ENCODE measurements at regions not wholly inside any gene's neighbourhood (a gene's known extent, or its start where the extent isn't known, plus 50 kb on each side); places are given as distances from the start of the nearest gene placed in this dataset.

- no peak overlapping the region for H3K4me3 ChIP-seq (ENCODE audit: low read depth, low read length)
- DNase-seq (ENCODE audit: low read depth) = no peak
- no peak for TF ChIP-seq MYC (IDR thresholded peaks at IDR 0.05; ENCODE audit: low read depth, low read length)
- TF ChIP-seq POLR2A (IDR thresholded peaks at IDR 0.05; ENCODE audit: extremely low read depth, insufficient read length) = no peak
- no peak for TF ChIP-seq MAX (IDR thresholded peaks at IDR 0.05; ENCODE audit: low read depth, low read length)
- TF ChIP-seq CTCF (IDR thresholded peaks at IDR 0.05; ENCODE audit: low read depth, low read length) = no peak
Observed at GRCh38 chr4:46520361-46520760, 130.4 kb upstream of the GABRA2 start.

- no peak overlapping the region for H3K4me3 ChIP-seq (ENCODE audit: low read depth, low read length)
- DNase-seq (ENCODE audit: low read depth) = no peak
- no peak for TF ChIP-seq CTCF (IDR thresholded peaks at IDR 0.05; ENCODE audit: low read depth, low read length)
- TF ChIP-seq MYC (IDR thresholded peaks at IDR 0.05; ENCODE audit: low read depth, low read length) = no peak
- TF ChIP-seq POLR2A (IDR thresholded peaks at IDR 0.05; ENCODE audit: extremely low read depth, insufficient read length) = no peak
- no peak for TF ChIP-seq MAX (IDR thresholded peaks at IDR 0.05; ENCODE audit: low read depth, low read length)
Observed at GRCh38 chr4:46515940-46516339, 126.0 kb upstream of the GABRA2 start.

GRCh38 chr4:46508216-46508615 is 118.3 kb upstream of the GABRA2 start:
- no peak overlapping the region for H3K4me3 ChIP-seq (ENCODE audit: low read depth, low read length)
- no peak for DNase-seq (ENCODE audit: low read depth)
- TF ChIP-seq CTCF (IDR thresholded peaks at IDR 0.05; ENCODE audit: low read depth, low read length) (no peak), POLR2A (IDR thresholded peaks at IDR 0.05; ENCODE audit: extremely low read depth, insufficient read length) (no peak), MYC (IDR thresholded peaks at IDR 0.05; ENCODE audit: low read depth, low read length) (no peak), MAX (IDR thresholded peaks at IDR 0.05; ENCODE audit: low read depth, low read length) (no peak)

GRCh38 chr4:46506876-46507275 is 116.9 kb upstream of the GABRA2 start:
- no peak for DNase-seq (ENCODE audit: low read depth)
- no peak for TF ChIP-seq MAX (IDR thresholded peaks at IDR 0.05; ENCODE audit: low read depth, low read length)
- no peak for TF ChIP-seq POLR2A (IDR thresholded peaks at IDR 0.05; ENCODE audit: extremely low read depth, insufficient read length)
- no peak for TF ChIP-seq CTCF (IDR thresholded peaks at IDR 0.05; ENCODE audit: low read depth, low read length)
- TF ChIP-seq MYC (IDR thresholded peaks at IDR 0.05; ENCODE audit: low read depth, low read length) = no peak
- no peak overlapping the region for H3K4me3 ChIP-seq (ENCODE audit: low read depth, low read length)

GRCh38 chr4:46505131-46505530 is 115.2 kb upstream of the GABRA2 start:
- TF ChIP-seq CTCF (IDR thresholded peaks at IDR 0.05; ENCODE audit: low read depth, low read length) (no peak), POLR2A (IDR thresholded peaks at IDR 0.05; ENCODE audit: extremely low read depth, insufficient read length) (no peak), MAX (IDR thresholded peaks at IDR 0.05; ENCODE audit: low read depth, low read length) (no peak), MYC (IDR thresholded peaks at IDR 0.05; ENCODE audit: low read depth, low read length) (no peak)
- H3K4me3 ChIP-seq (ENCODE audit: low read depth, low read length) = no peak overlapping the region
- DNase-seq (ENCODE audit: low read depth) = no peak

- DNase-seq (ENCODE audit: low read depth) = peak; percentile 14
Observed at GRCh38 chr4:46503739-46504138, 113.8 kb upstream of the GABRA2 start.

More at GRCh38 chr4:46503739-46504138, 113.8 kb upstream of the GABRA2 start:
- TF ChIP-seq POLR2A (IDR thresholded peaks at IDR 0.05; ENCODE audit: extremely low read depth, insufficient read length) = no peak
- no peak for TF ChIP-seq MYC (IDR thresholded peaks at IDR 0.05; ENCODE audit: low read depth, low read length)
- no peak for TF ChIP-seq MAX (IDR thresholded peaks at IDR 0.05; ENCODE audit: low read depth, low read length)
- TF ChIP-seq CTCF (IDR thresholded peaks at IDR 0.05; ENCODE audit: low read depth, low read length) = no peak
- H3K4me3 ChIP-seq (ENCODE audit: low read depth, low read length) = no peak overlapping the region

All from NB4 (cell line).